BLaER1 treated with 17β-estradiol and CSF1 and Interleukin-3, amounts not matched to agents 10 nM and 100 nM (cell line): ENCODE measurements at regions not wholly inside any gene's neighbourhood (a gene's known extent, or its start where the extent isn't known, plus 50 kb on each side); places are given as distances from the start of the nearest gene placed in this dataset.
"Not testable (repeated sequence)": the region's sequence is repeated elsewhere in the genome, so short reads cannot be mapped to it uniquely, and the experiment has no call there.

ENCODE experiments used
- H3K27ac ChIP-seq, 11 experiments: shearing (Covaris generic); formaldehyde crosslinking; 2 replicates each; pipeline ENCODE4 v1.8.1; 2022
- H3K27me3 ChIP-seq, 11 experiments: shearing (Covaris generic); formaldehyde crosslinking; 2 replicates each; pipeline ENCODE4 v1.8.1; 2022
- H3K36me3 ChIP-seq, 11 experiments: shearing (Covaris generic); formaldehyde crosslinking; 2 replicates each; pipeline ENCODE4 v1.8.1; 2022
- H3K4me1 ChIP-seq, 10 experiments: shearing (Covaris generic); formaldehyde crosslinking; 2 replicates each; pipeline ENCODE4 v1.8.1; 2022
- H3K4me2 ChIP-seq, 11 experiments: shearing (Covaris generic); formaldehyde crosslinking; 2 replicates each; pipeline ENCODE4 v1.8.1; 2022
- H3K4me3 ChIP-seq, 10 experiments: shearing (Covaris generic); formaldehyde crosslinking; 2 replicates each; pipeline ENCODE4 v1.8.1; 2022
- H3K9ac ChIP-seq, 11 experiments: shearing (Covaris generic); formaldehyde crosslinking; 2 replicates each; pipeline ENCODE4 v1.8.1; 2022
- H3K9me3 ChIP-seq, 11 experiments: shearing (Covaris generic); formaldehyde crosslinking; replicated peaks in 1 of 11; 2 replicates each; pipeline ENCODE4 v1.8.1; 2022
- H4K20me1 ChIP-seq, 11 experiments: shearing (Covaris generic); formaldehyde crosslinking; 2 replicates each; pipeline ENCODE4 v1.8.1; 2022
- Cebpa-rat ChIP-seq, 11 experiments: shearing (Covaris generic); IDR thresholded peaks; 2 replicates each; pipeline ENCODE4 v1.8.1; 2022

GRCh38 chr13:20326276-20326675 is 94.2 kb upstream of the GJB6 start:
- Histone ChIP-seq H3K27ac (no peak overlapping the region), H3K4me1 (peaks cover 0 to 8% (median 0%) of the 10 kb centered on the region in 10 experiments; a peak in 3 of 20 replicates), H4K20me1 (no peaks in the 10 kb centered on the region), H3K4me3 (no peak overlapping the region), H3K9ac (no peak overlapping the region), H3K9me3 (peaks cover 24 to 38% (median 37%) of the 10 kb centered on the region in 11 experiments), H3K4me2 (no peak overlapping the region), H3K36me3 (no peaks in the 10 kb centered on the region), H3K27me3 (no peaks in the 10 kb centered on the region)
- TF ChIP-seq Cebpa-rat (IDR thresholded peaks at IDR 0.05) = no peak

- H3K27ac ChIP-seq = no peak overlapping the region
- H3K4me1 ChIP-seq = peaks cover 0 to 8% (median 0%) of the 10 kb centered on the region in 10 experiments; a peak in 3 of 20 replicates
- H3K4me2 ChIP-seq = no peak overlapping the region
- TF ChIP-seq Cebpa-rat (IDR thresholded peaks at IDR 0.05) = no peak
- H3K9ac ChIP-seq = no peak overlapping the region
- no peak overlapping the region for H3K4me3 ChIP-seq
- H3K36me3 ChIP-seq = no peaks in the 10 kb centered on the region
- H3K9me3 ChIP-seq = peaks cover 13 to 19% (median 17%) of the 10 kb centered on the region in 11 experiments
- no peaks in the 10 kb centered on the region for H3K27me3 ChIP-seq
- no peaks in the 10 kb centered on the region for H4K20me1 ChIP-seq
Measured at GRCh38 chr13:20320885-20321284, 88.8 kb upstream of the GJB6 start.

GRCh38 chr13:20313896-20314295 is 81.8 kb upstream of the GJB6 start:
- no peak overlapping the region for H3K9ac ChIP-seq
- H4K20me1 ChIP-seq = no peaks in the 10 kb centered on the region
- no peaks in the 10 kb centered on the region for H3K36me3 ChIP-seq
- no peak overlapping the region for H3K4me3 ChIP-seq
- H3K9me3 ChIP-seq = no peaks in the 10 kb centered on the region
- no peak for TF ChIP-seq Cebpa-rat (IDR thresholded peaks at IDR 0.05)
- H3K4me1 ChIP-seq = peaks cover 0 to 4% (median 0%) of the 10 kb centered on the region in 10 experiments; a peak in 1 of 20 replicates
- H3K4me2 ChIP-seq = no peak overlapping the region
- H3K27me3 ChIP-seq = no peaks in the 10 kb centered on the region
- H3K27ac ChIP-seq = no peak overlapping the region

- Histone ChIP-seq H3K4me3 (no peak overlapping the region), H3K36me3 (no peaks in the 10 kb centered on the region), H3K4me1 (peaks cover 0 to 4% (median 0%) of the 10 kb centered on the region in 10 experiments; a peak in 1 of 20 replicates), H3K27ac (no peak overlapping the region), H4K20me1 (no peaks in the 10 kb centered on the region), H3K4me2 (no peak overlapping the region), H3K9ac (no peak overlapping the region), H3K9me3 (peaks cover 10 to 14% (median 11%) of the 10 kb centered on the region in 11 experiments; a peak in 21 of 22 replicates), H3K27me3 (no peaks in the 10 kb centered on the region)
- no peak for TF ChIP-seq Cebpa-rat (IDR thresholded peaks at IDR 0.05)
Measured at GRCh38 chr13:20312292-20312691, 80.2 kb upstream of the GJB6 start.

- H3K4me1 ChIP-seq = peaks cover 0 to 4% (median 0%) of the 10 kb centered on the region in 10 experiments; a peak in 1 of 20 replicates
- no peak overlapping the region for H3K4me3 ChIP-seq
- no peaks in the 10 kb centered on the region for H4K20me1 ChIP-seq
- no peak overlapping the region for H3K9ac ChIP-seq
- H3K4me2 ChIP-seq = no peak overlapping the region
- no peak for TF ChIP-seq Cebpa-rat (IDR thresholded peaks at IDR 0.05)
- no peak overlapping the region for H3K27ac ChIP-seq
- H3K9me3 ChIP-seq = peaks cover 12 to 17% (median 15%) of the 10 kb centered on the region in 11 experiments; a peak in 21 of 22 replicates
- H3K27me3 ChIP-seq = no peaks in the 10 kb centered on the region
- H3K36me3 ChIP-seq = no peaks in the 10 kb centered on the region
Measured at GRCh38 chr13:20311596-20311995, 79.5 kb upstream of the GJB6 start.

GRCh38 chr13:20311022-20311421 is 78.9 kb upstream of the GJB6 start:
- TF ChIP-seq Cebpa-rat (IDR thresholded peaks at IDR 0.05) = no peak
- Histone ChIP-seq H3K27ac (no peak overlapping the region), H3K4me1 (peaks cover 0 to 4% (median 0%) of the 10 kb centered on the region in 10 experiments; a peak in 1 of 20 replicates), H3K9me3 (peaks cover 12 to 20% (median 15%) of the 10 kb centered on the region in 11 experiments; a peak in 21 of 22 replicates), H3K27me3 (no peaks in the 10 kb centered on the region), H3K9ac (no peak overlapping the region), H3K4me2 (no peak overlapping the region), H3K4me3 (no peak overlapping the region), H4K20me1 (no peaks in the 10 kb centered on the region), H3K36me3 (no peaks in the 10 kb centered on the region)

GRCh38 chr13:20306039-20306438 is 73.9 kb upstream of the GJB6 start:
- no peak overlapping the region for H3K9ac ChIP-seq
- peaks cover 20 to 32% (median 28%) of the 10 kb centered on the region in 11 experiments for H3K9me3 ChIP-seq
- H3K36me3 ChIP-seq = no peaks in the 10 kb centered on the region
- H3K4me1 ChIP-seq = no peaks in the 10 kb centered on the region
- H3K27ac ChIP-seq = no peak overlapping the region
- H3K4me3 ChIP-seq = no peak overlapping the region
- H3K27me3 ChIP-seq = no peaks in the 10 kb centered on the region
- H3K4me2 ChIP-seq = no peak overlapping the region
- no peak for TF ChIP-seq Cebpa-rat (IDR thresholded peaks at IDR 0.05)
- no peaks in the 10 kb centered on the region for H4K20me1 ChIP-seq

GRCh38 chr13:20305587-20305986 is 73.5 kb upstream of the GJB6 start:
- Histone ChIP-seq H3K9me3 (peaks cover 20 to 32% (median 28%) of the 10 kb centered on the region in 11 experiments), H3K27ac (no peak overlapping the region), H4K20me1 (no peaks in the 10 kb centered on the region), H3K4me2 (no peak overlapping the region), H3K9ac (no peak overlapping the region), H3K4me3 (no peak overlapping the region), H3K36me3 (no peaks in the 10 kb centered on the region), H3K27me3 (no peaks in the 10 kb centered on the region), H3K4me1 (no peaks in the 10 kb centered on the region)
- TF ChIP-seq Cebpa-rat (IDR thresholded peaks at IDR 0.05) = no peak

- H3K27ac ChIP-seq, H4K20me1 ChIP-seq, H3K4me3 ChIP-seq, H3K36me3 ChIP-seq, H3K4me2 ChIP-seq, H3K9ac ChIP-seq, H3K4me1 ChIP-seq, H3K27me3 ChIP-seq: not testable (repeated sequence)
- H3K9me3 ChIP-seq = peaks cover 20 to 32% (median 28%) of the 10 kb centered on the region in 11 experiments
Measured at GRCh38 chr13:20304061-20304460, 71.9 kb upstream of the GJB6 start.

GRCh38 chr13:20303636-20304035 is 71.5 kb upstream of the GJB6 start:
- Histone ChIP-seq H4K20me1 (no peaks in the 10 kb centered on the region), H3K27me3 (no peaks in the 10 kb centered on the region), H3K27ac (no peak overlapping the region), H3K9ac (no peak overlapping the region), H3K4me1 (no peaks in the 10 kb centered on the region), H3K4me3 (no peak overlapping the region), H3K4me2 (no peak overlapping the region), H3K9me3 (peaks cover 20 to 32% (median 28%) of the 10 kb centered on the region in 11 experiments), H3K36me3 (no peaks in the 10 kb centered on the region)
- TF ChIP-seq Cebpa-rat (IDR thresholded peaks at IDR 0.05) = no peak
